ENCODE measurements at regions not wholly inside any gene's neighbourhood (a gene's known extent, or its start where the extent isn't known, plus 50 kb on each side); places are given as distances from the start of the nearest gene placed in this dataset.

DNA sequence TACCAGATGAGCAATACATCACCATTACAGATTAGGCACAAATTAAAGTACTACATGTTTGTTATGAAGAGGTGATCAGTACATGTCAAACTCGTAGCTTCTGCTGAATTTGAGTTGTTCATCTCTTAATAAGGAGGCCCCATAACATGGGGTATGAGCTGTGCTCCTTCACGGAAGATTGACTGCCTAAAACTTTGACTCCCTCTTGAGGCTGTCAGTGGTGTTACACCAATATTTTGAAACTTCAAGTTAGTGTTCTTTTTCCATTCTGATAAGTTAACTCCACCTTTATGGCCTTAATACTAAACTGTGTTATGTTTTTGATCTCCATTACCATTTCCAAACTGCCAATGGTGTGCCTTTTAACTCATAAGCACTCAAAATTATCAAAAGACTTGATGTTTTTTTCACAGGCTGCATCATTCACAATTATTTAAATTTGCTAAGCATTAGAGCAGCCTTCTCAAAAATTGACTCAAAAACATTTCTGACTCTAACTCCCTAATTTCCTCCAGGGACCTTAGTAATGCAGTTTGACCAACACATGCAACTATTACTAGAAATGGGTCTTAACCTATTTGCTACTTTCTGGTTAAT, 1591.5 kb downstream of the PCDH9 start:
- ATAC-seq (replicated peaks) (peak; percentile 64 to 68), DNase-seq (no peak)
- H3K36me3 Mint-ChIP-seq, result no peaks in the 10 kb centered on the region
- no peak overlapping the region for H3K27ac Mint-ChIP-seq
- no peak overlapping the region for H3K4me3 Mint-ChIP-seq
- H3K4me1 Mint-ChIP-seq, result no peaks in the 10 kb centered on the region
- no peaks in the 10 kb centered on the region for H3K9me3 Mint-ChIP-seq
- no peaks in the 10 kb centered on the region for H3K27me3 Mint-ChIP-seq

DNA sequence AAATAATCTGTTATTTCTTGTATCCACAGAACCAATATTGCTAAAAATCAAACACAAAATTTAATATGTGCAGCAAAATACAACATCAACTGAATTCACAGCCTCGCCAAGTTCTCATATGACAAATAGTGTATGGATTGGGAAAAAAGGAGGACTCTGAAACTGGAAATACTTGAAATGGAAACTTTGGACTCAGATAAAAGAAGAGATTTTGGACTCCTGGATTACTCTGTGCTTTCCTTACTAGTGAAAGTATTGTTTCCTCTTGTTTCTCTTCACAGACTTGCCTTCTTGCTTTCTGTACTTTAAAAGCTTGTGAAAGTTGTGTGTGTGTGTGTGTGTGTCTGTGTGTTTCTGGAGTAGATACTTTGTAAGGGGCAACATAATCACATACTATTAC, 1596.3 kb downstream of the PCDH9 start:
- Mint-ChIP-seq H3K27me3 (no peaks in the 10 kb centered on the region), H3K4me3 (no peak overlapping the region), H3K27ac (no peak overlapping the region), H3K36me3 (no peaks in the 10 kb centered on the region), H3K9me3 (no peaks in the 10 kb centered on the region), H3K4me1 (no peaks in the 10 kb centered on the region)
- no peak for DNase-seq
- ATAC-seq (replicated peaks), result no peak

DNA sequence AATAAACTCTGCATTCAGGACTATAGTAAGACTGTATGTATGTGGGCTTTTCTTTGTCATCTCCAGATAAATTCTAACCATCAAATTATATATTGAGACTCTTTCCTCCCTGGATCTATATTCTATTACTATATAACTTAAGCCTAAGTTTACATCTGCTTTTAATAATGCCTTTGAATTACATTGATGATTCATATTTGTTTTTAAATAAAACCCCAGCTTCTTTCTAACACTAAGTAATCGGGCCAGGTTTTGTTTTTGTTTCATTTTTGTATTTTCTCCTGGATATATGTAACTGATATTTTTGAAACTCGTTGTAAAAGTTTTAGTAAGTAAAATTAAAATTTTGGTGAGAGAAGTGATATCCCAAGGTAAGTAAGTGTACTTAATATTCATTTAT, 1599.1 kb downstream of the PCDH9 start:
- no peaks in the 10 kb centered on the region for H3K4me1 Mint-ChIP-seq
- no peak for DNase-seq
- H3K27ac Mint-ChIP-seq, result no peak overlapping the region

DNA sequence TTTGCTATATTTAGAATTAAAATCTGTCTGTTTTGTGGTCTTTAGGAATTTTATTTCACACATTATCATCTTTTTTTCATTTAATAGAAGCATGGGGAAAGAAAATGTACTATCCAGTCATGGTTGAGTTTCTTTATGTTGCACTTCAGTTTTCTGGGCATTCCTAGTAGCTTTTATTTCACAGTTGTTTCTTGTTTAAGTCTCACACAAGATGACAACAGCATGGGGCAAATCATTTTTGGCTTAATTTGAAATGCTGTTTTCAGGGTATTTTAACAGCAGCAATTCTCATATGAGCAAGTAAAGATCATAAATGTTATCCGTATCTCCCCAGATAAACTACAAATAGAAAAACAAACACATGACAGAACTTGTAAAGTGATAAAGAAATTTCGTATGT, 1600.2 kb downstream of the PCDH9 start:
- no peak overlapping the region for H3K4me3 Mint-ChIP-seq
- no peaks in the 10 kb centered on the region for H3K27me3 Mint-ChIP-seq
- ATAC-seq (replicated peaks), result no peak
- DNase-seq, result no peak
- H3K4me1 Mint-ChIP-seq, result no peaks in the 10 kb centered on the region
- H3K9me3 Mint-ChIP-seq, result peaks cover 0 to 1% of the 10 kb centered on the region in 2 donors
- H3K27ac Mint-ChIP-seq, result no peak overlapping the region
- H3K36me3 Mint-ChIP-seq, result no peaks in the 10 kb centered on the region

More for the DNA sequence above, 1599.1 kb downstream of the PCDH9 start:
- Mint-ChIP-seq H3K27me3 (no peaks in the 10 kb centered on the region), H3K4me3 (no peak overlapping the region), H3K36me3 (no peaks in the 10 kb centered on the region), H3K9me3 (no peaks in the 10 kb centered on the region)
- no peak for ATAC-seq (replicated peaks)

DNA sequence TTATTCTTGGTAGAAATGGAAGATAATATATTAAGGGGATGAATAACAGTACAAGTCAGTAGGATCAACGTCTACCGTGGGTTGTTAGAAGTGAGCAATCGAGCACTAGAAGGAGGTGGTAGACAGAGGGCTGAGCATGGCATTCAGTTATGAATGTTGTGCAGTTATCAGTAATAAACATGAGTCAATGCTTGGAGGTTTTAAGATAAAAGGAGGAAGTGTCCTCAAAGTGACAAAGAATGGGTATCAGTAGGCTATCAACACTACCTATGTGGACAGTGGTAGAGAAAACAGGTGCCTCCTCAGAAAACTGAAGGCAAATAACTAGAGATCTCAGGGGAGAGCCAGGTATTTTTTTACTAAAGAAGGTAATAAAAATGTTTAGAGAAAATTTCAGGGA, 1607.0 kb downstream of the PCDH9 start:
- no peak for ATAC-seq (replicated peaks)
- Mint-ChIP-seq H3K4me3 (no peak overlapping the region), H3K36me3 (no peaks in the 10 kb centered on the region)

DNA sequence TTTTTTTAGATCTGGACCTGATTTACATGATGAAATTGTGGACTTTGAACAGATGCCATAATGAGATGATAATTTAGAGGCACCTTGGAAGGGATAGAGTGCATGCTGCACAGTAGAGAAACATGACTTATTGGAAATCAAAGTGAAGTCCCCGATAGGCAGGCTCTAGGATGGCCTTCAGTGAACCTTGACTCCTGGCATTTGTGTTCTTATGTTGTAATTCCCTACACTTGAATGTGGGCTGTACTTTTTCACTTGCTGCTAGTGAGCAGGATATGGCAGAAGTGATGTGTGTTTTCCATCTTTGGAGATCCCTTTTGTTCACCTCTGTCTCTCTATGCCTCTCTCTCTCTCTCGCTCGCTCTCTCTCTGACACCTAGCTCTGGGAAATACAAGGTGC, 1614.6 kb downstream of the PCDH9 start:
- Mint-ChIP-seq H3K27me3 (no peaks in the 10 kb centered on the region), H3K4me1 (no peaks in the 10 kb centered on the region), H3K27ac (no peak overlapping the region), H3K4me3 (no peak overlapping the region), H3K36me3 (no peaks in the 10 kb centered on the region), H3K9me3 (no peaks in the 10 kb centered on the region)
- ATAC-seq (replicated peaks) (no peak), DNase-seq (no peak)

More for the DNA sequence above, 1607.0 kb downstream of the PCDH9 start:
- Mint-ChIP-seq H3K27ac (no peak overlapping the region), H3K9me3 (peaks cover 0 to 1% of the 10 kb centered on the region in 2 donors), H3K27me3 (no peaks in the 10 kb centered on the region), H3K4me1 (no peaks in the 10 kb centered on the region)
- DNase-seq, result no peak

DNA sequence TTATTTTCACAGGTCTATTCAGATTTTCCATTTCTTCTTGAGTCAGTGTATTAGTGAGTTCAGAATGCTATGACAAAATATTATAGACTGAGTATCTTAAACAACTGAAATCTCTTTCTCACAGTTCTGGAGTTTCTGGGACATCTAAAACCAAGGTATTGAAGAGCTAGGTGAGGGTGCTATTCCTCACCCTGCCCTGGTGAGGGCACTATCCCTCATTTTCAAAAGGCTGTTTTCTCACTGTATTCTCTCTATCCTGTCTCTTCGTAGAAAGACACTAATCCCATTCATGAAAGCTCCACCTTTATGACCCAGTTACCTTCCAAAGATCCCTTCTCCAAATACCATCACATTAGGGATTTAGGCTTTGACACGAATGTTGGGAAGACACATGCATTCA, 1617.1 kb downstream of the PCDH9 start:
- Mint-ChIP-seq H3K27ac (no peak overlapping the region), H3K27me3 (no peaks in the 10 kb centered on the region), H3K9me3 (no peaks in the 10 kb centered on the region), H3K36me3 (no peaks in the 10 kb centered on the region), H3K4me3 (no peak overlapping the region), H3K4me1 (no peaks in the 10 kb centered on the region)
- ATAC-seq (replicated peaks) (no peak), DNase-seq (no peak)

DNA sequence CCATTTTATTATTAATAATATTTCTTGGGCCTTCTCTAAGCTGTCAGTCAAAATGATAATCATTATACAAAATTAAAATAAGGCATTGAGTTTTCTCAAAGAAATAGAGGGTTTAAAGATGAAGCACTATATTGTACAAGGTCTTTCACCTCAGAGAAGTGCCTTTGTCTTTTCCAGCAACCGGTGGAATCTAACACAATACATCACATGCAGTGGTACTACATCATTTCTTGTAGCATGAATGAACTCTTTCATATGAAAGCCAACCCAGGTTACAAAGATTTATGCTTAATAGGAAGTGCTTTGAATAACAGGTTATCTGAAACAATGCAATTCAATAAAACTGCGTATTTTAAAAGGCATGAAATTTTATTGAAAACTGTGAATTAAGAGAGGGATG, 1620.8 kb downstream of the PCDH9 start:
- no peak for DNase-seq
- Mint-ChIP-seq H3K36me3 (no peaks in the 10 kb centered on the region), H3K4me3 (no peak overlapping the region), H3K4me1 (no peaks in the 10 kb centered on the region), H3K9me3 (no peaks in the 10 kb centered on the region), H3K27ac (no peak overlapping the region), H3K27me3 (no peaks in the 10 kb centered on the region)
- no peak for ATAC-seq (replicated peaks)

DNA sequence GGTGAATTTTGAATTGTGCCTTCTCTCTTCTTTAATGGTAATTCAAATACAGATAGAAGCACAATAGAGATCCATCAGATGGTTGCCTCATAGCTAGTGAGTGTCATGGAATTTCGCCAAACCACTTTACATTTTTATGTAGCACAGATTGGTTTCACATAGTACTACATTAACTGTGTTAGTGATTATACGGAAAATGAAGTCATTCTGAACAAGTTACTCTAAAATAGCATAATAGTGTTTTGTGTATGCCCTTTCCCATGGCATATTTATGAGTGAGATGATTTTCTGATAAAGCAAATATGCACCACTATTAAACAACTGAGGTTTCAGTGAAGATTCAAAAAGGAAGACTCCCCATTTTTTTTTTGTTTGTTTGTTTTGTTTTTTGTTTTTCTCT, 1623.5 kb downstream of the PCDH9 start:
- no peak overlapping the region for H3K4me3 Mint-ChIP-seq
- ATAC-seq (replicated peaks) (no peak), DNase-seq (no peak)
- H3K36me3 Mint-ChIP-seq, result no peaks in the 10 kb centered on the region
- H3K27ac Mint-ChIP-seq, result no peak overlapping the region
- H3K27me3 Mint-ChIP-seq, result no peaks in the 10 kb centered on the region
- no peaks in the 10 kb centered on the region for H3K4me1 Mint-ChIP-seq
- no peaks in the 10 kb centered on the region for H3K9me3 Mint-ChIP-seq

DNA sequence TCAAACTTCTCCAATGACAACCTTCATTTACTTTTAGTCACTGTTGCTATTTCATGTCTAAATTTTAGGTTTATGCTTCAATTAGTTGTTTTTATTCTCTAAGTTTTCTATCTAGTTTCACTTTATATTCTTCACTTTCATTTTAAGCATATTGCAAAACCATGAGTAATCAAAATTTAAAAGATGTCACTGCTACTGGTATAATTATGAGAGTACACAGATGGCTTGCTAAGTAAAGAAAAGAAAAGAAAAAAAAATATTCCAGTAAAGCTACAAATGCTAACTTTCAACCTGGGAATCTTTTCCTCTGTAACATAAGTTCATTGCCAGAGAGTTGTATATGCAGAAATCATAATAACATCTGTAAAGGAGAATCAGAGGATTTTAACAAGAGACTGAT, 1624.7 kb downstream of the PCDH9 start:
- Mint-ChIP-seq H3K36me3 (no peaks in the 10 kb centered on the region), H3K4me3 (no peak overlapping the region), H3K4me1 (no peaks in the 10 kb centered on the region), H3K9me3 (no peaks in the 10 kb centered on the region), H3K27me3 (no peaks in the 10 kb centered on the region), H3K27ac (no peak overlapping the region)
- ATAC-seq (replicated peaks), result no peak
- no peak for DNase-seq

DNA sequence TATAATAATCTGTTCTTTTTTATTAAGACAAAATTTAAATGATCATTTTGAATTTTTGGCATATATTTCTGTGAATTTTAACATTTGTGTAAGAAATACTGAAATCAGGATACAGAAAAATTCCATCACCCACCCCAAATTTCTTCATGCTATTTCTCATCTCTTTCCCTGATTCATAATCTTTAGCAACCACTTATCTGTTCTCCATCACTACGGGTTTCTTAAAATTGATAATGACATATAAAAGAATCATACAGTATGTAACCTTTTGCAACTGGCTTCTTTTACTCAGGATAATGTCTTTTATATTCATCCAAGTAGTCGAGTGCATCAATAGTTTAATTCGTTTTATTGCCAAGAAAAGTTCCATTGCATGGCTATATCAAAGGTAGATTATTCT, 1627.0 kb downstream of the PCDH9 start:
- no peak overlapping the region for H3K4me3 Mint-ChIP-seq
- no peaks in the 10 kb centered on the region for H3K27me3 Mint-ChIP-seq
- H3K36me3 Mint-ChIP-seq, result no peaks in the 10 kb centered on the region
- H3K27ac Mint-ChIP-seq, result no peak overlapping the region
- H3K9me3 Mint-ChIP-seq, result no peaks in the 10 kb centered on the region
- DNase-seq (no peak), ATAC-seq (replicated peaks) (no peak)
- no peaks in the 10 kb centered on the region for H3K4me1 Mint-ChIP-seq

DNA sequence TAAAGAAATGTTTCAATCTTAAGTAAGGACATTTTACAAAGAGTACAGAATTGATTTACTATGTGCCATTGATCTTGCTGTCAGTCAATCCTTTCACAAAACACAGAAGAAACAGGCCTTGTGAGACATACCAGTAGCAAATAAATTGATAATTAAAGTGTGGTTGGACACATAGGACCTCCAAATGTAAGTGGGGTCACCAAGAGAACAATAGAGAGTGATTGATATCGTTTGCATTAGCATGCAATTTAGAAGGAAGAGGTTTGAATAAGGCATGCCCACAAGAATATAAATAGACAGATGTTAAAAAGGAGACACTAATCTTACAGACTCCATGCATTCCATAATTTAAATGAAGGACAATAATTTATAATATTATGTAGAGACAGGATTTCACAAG, 1628.3 kb downstream of the PCDH9 start:
- Mint-ChIP-seq H3K4me3 (no peak overlapping the region), H3K9me3 (no peaks in the 10 kb centered on the region), H3K27me3 (no peaks in the 10 kb centered on the region), H3K4me1 (no peaks in the 10 kb centered on the region), H3K36me3 (no peaks in the 10 kb centered on the region), H3K27ac (no peak overlapping the region)
- DNase-seq, result no peak
- no peak for ATAC-seq (replicated peaks)

DNA sequence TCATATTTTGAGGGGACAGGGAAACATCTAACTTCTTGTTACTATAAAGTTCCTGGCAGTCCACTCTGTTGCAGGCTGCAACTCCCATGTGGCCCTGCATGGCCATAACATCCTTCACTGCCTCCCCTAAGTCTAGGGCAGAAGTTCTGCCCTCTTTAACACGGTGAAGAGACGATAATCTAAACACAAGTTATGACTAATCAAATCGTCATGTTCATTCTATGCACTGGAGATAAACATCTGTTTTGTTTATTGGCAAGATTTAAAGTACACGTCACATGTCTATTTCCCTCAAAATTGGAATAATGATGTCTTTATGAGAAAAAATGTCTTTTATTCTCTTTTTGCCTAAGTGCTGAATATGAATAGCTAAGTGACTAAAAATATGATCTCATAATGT, 1629.4 kb downstream of the PCDH9 start:
- H3K36me3 Mint-ChIP-seq, result no peaks in the 10 kb centered on the region
- ATAC-seq (replicated peaks) (no peak), DNase-seq (no peak)
- H3K4me1 Mint-ChIP-seq, result no peaks in the 10 kb centered on the region
- H3K27me3 Mint-ChIP-seq, result no peaks in the 10 kb centered on the region
- no peak overlapping the region for H3K27ac Mint-ChIP-seq
- H3K4me3 Mint-ChIP-seq, result no peak overlapping the region
- H3K9me3 Mint-ChIP-seq, result no peaks in the 10 kb centered on the region

DNA sequence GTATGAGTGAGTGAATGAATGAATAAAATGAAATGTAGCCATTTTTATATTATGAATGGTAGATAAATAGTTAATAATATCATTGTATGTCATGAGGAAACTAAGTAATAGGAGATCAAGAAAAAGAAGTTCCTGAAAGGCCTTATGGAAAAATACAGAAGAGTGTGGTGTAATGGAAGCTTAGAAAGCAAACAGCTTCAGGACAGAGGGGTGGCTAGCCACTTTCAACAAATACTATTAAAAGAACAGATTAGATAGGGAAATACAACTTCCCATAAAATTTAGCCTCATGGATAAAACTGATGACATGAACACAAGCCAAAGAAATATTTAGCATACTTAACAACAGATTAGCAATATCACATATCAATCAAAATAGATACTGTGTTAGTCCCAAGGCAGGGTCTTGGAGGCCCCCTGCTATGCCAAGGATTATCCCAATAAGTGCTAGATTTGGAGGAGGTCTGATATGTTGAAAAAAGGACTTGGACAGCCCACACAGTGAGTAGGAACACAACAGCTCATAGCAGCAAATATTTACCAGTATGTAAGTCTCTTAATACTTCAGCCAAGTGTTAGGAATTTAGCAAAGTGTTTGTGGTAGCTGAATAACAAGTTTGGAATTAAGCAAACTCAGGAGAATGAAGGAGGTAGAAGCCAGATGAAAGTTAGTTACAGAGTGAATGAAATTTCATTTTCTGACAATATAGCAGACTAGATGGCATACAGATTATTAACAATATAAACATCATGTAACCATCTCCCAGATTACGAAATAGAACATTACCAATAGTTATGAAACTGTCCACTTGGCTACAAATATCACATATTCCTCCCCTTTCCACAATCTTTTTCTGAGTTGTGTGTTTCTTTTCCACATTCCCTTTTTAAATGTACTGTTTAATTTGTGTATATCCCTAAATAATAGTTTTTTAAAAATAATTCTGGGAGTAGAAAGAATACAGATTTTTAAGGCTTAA, 1632.0 kb downstream of the PCDH9 start:
- Mint-ChIP-seq H3K9me3 (no peaks in the 10 kb centered on the region), H3K27me3 (no peaks in the 10 kb centered on the region), H3K36me3 (no peaks in the 10 kb centered on the region), H3K4me1 (no peaks in the 10 kb centered on the region), H3K4me3 (no peak overlapping the region), H3K27ac (no peak overlapping the region)
- ATAC-seq (replicated peaks) (no peak), DNase-seq (no peak)

DNA sequence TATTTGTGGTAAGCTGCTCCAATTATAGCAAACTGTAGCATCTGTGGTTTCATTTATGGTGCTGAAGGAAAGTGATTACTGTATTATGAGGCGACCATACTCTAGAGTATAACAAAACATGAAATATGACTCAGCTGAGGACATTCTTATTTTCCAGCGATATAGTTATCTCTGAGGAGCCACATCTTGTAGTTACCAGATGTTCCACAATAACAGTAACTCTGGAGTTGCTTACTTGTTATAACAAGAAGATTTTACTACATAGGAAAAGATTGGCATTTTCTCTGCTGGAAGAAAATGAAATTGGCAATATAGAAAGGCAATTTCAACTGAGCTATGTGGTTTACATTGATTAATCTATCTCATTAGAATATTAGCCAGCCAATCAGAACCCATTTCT, 1634.2 kb downstream of the PCDH9 start:
- H3K4me3 Mint-ChIP-seq, result no peak overlapping the region
- ATAC-seq (replicated peaks) (no peak), DNase-seq (no peak)
- no peaks in the 10 kb centered on the region for H3K9me3 Mint-ChIP-seq
- H3K27ac Mint-ChIP-seq, result no peak overlapping the region
- H3K27me3 Mint-ChIP-seq, result no peaks in the 10 kb centered on the region
- no peaks in the 10 kb centered on the region for H3K4me1 Mint-ChIP-seq
- no peaks in the 10 kb centered on the region for H3K36me3 Mint-ChIP-seq
